DND-41 (cell line): ENCODE measurements at regions not wholly inside any gene's neighbourhood (a gene's known extent, or its start where the extent isn't known, plus 50 kb on each side); places are given as distances from the start of the nearest gene placed in this dataset.

ENCODE experiments used
- EZH2 ChIP-seq: IDR thresholded peaks from 3 replicates; pipeline ENCODE4 v1.6.1; 2012; ENCODE audit warnings: borderline replicate concordance, low read depth, mild to moderate bottlenecking, moderate library complexity, low read length, inconsistent platforms; ENCODE audit not compliant: severe bottlenecking
- TF ChIP-seq, protein P1 (sequence below): IDR thresholded peaks from 2 replicates; pipeline ENCODE4 v1.5.1; 2012; ENCODE audit warnings: borderline replicate concordance, low read length, moderate library complexity, mild to moderate bottlenecking; ENCODE audit not compliant: poor library complexity, severe bottlenecking; ENCODE audit errors: extremely low read depth

- TF ChIP-seq, protein P1, sequence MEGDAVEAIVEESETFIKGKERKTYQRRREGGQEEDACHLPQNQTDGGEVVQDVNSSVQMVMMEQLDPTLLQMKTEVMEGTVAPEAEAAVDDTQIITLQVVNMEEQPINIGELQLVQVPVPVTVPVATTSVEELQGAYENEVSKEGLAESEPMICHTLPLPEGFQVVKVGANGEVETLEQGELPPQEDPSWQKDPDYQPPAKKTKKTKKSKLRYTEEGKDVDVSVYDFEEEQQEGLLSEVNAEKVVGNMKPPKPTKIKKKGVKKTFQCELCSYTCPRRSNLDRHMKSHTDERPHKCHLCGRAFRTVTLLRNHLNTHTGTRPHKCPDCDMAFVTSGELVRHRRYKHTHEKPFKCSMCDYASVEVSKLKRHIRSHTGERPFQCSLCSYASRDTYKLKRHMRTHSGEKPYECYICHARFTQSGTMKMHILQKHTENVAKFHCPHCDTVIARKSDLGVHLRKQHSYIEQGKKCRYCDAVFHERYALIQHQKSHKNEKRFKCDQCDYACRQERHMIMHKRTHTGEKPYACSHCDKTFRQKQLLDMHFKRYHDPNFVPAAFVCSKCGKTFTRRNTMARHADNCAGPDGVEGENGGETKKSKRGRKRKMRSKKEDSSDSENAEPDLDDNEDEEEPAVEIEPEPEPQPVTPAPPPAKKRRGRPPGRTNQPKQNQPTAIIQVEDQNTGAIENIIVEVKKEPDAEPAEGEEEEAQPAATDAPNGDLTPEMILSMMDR = no peak
- TF ChIP-seq EZH2 = no peak
Observed at GRCh38 chr12:34204830-34205285, 182.6 kb downstream of the ALG10 start.
